Peyer's patch (tissue), 4 donors: ENCODE measurements at regions not wholly inside any gene's neighbourhood (a gene's known extent, or its start where the extent isn't known, plus 50 kb on each side); places are given as distances from the start of the nearest gene placed in this dataset.

ENCODE experiments used
- DNase-seq, 3 donors: peaks; one replicate each; pipeline ENCODE4 v3.0.0-alpha.2; 2017 to 2019
- H3K27ac ChIP-seq, 4 donors: fragments of 200-600 bp; sonication (generic); one replicate each; pipeline ENCODE4 v1.5.1; 2016 to 2019
- H3K27me3 ChIP-seq, 2 donors: fragments of 200-600 bp; sonication (generic); one replicate each; pipeline ENCODE4 v1.5.1; 2019
- H3K36me3 ChIP-seq, 3 donors: fragments of 200-600 bp; sonication (generic); one replicate each; pipeline ENCODE4 v1.5.1; 2016 to 2019
- H3K4me1 ChIP-seq, 4 donors: fragments of 200-600 bp; sonication (generic); one replicate each; pipeline ENCODE4 v1.5.1; 2016 to 2019
- H3K4me3 ChIP-seq, 4 donors: fragments of 200-600 bp; sonication (generic); 1 replicate in 3 of 4; 2 replicates in 1 of 4; pipeline ENCODE4 v1.5.1; 2016 to 2019; ENCODE audit warnings: mild to moderate bottlenecking in 1 of 4
- H3K9me3 ChIP-seq, 4 donors: fragments of 200-600 bp; sonication (generic); one replicate each; pipeline ENCODE4 v1.5.1; 2016 to 2019; ENCODE audit warnings: mild to moderate bottlenecking in 1 of 4
- CTCF ChIP-seq, 6 experiments: fragments of 450-650 bp in 4 of 6; fragments of 200-600 bp in 2 of 6; sonication (generic) in 1 of 6; IDR thresholded peaks; one replicate each; pipeline ENCODE4 v1.5.1; 2017 to 2019; ENCODE audit warnings: antibody characterized with exemption in 6 of 6, mild to moderate bottlenecking in 3 of 6, moderate library complexity in 1 of 6
- POLR2A ChIP-seq, 2 donors: fragments of 450-650 bp; IDR thresholded peaks; one replicate each; pipeline ENCODE4 v1.5.1; 2017; ENCODE audit warnings: antibody characterized with exemption in 2 of 2, mild to moderate bottlenecking in 2 of 2, moderate library complexity in 2 of 2

- no peak for DNase-seq
- Histone ChIP-seq H3K36me3 (no peaks in the 10 kb centered on the region), H3K9me3 (no peaks in the 10 kb centered on the region), H3K27ac (no peak overlapping the region), H3K4me3 (no peak overlapping the region), H3K4me1 (no peaks in the 10 kb centered on the region), H3K27me3 (no peaks in the 10 kb centered on the region)
- TF ChIP-seq CTCF (IDR thresholded peaks at IDR 0.05), result no peak
- no peak for TF ChIP-seq POLR2A (IDR thresholded peaks at IDR 0.05)
Observed at GRCh38 chr7:17054206-17054605, 172.4 kb upstream of the AGR3 start.

GRCh38 chr7:17054836-17055235, 173.1 kb upstream of the AGR3 start:
- Histone ChIP-seq H3K36me3 (no peaks in the 10 kb centered on the region), H3K27ac (no peak overlapping the region), H3K4me3 (no peak overlapping the region), H3K4me1 (no peaks in the 10 kb centered on the region), H3K9me3 (no peaks in the 10 kb centered on the region), H3K27me3 (no peaks in the 10 kb centered on the region)
- no peak for DNase-seq
- TF ChIP-seq POLR2A (IDR thresholded peaks at IDR 0.05) (no peak), CTCF (IDR thresholded peaks at IDR 0.05) (no peak)

GRCh38 chr7:17055596-17055995, 173.8 kb upstream of the AGR3 start:
- Histone ChIP-seq H3K4me1 (no peaks in the 10 kb centered on the region), H3K36me3 (no peaks in the 10 kb centered on the region), H3K27ac (no peak overlapping the region), H3K4me3 (no peak overlapping the region), H3K27me3 (no peaks in the 10 kb centered on the region), H3K9me3 (no peaks in the 10 kb centered on the region)
- no peak for TF ChIP-seq CTCF (IDR thresholded peaks at IDR 0.05)
- TF ChIP-seq POLR2A (IDR thresholded peaks at IDR 0.05), result no peak
- DNase-seq, result no peak

- H3K27ac ChIP-seq, result no peak overlapping the region
- no peak overlapping the region for H3K4me3 ChIP-seq
- H3K9me3 ChIP-seq, result no peaks in the 10 kb centered on the region
- no peaks in the 10 kb centered on the region for H3K4me1 ChIP-seq
- no peaks in the 10 kb centered on the region for H3K27me3 ChIP-seq
- TF ChIP-seq POLR2A (IDR thresholded peaks at IDR 0.05) (no peak), CTCF (IDR thresholded peaks at IDR 0.05) (no peak)
- no peak for DNase-seq
- no peaks in the 10 kb centered on the region for H3K36me3 ChIP-seq
Observed at GRCh38 chr7:17056491-17057142, 174.8 kb upstream of the AGR3 start.

- no peak for DNase-seq
- H3K27me3 ChIP-seq, result no peaks in the 10 kb centered on the region
- TF ChIP-seq CTCF (IDR thresholded peaks at IDR 0.05) (no peak), POLR2A (IDR thresholded peaks at IDR 0.05) (no peak)
- H3K36me3 ChIP-seq, result no peaks in the 10 kb centered on the region
- H3K9me3 ChIP-seq, result no peaks in the 10 kb centered on the region
- no peak overlapping the region for H3K27ac ChIP-seq
- H3K4me1 ChIP-seq, result no peaks in the 10 kb centered on the region
- H3K4me3 ChIP-seq, result no peak overlapping the region
Observed at GRCh38 chr7:17057143-17057509, 175.3 kb upstream of the AGR3 start.

- H3K4me3 ChIP-seq, result no peak overlapping the region
- DNase-seq, result no peak
- no peak overlapping the region for H3K27ac ChIP-seq
- no peaks in the 10 kb centered on the region for H3K4me1 ChIP-seq
- no peaks in the 10 kb centered on the region for H3K9me3 ChIP-seq
- TF ChIP-seq POLR2A (IDR thresholded peaks at IDR 0.05) (no peak), CTCF (IDR thresholded peaks at IDR 0.05) (no peak)
- no peaks in the 10 kb centered on the region for H3K27me3 ChIP-seq
- H3K36me3 ChIP-seq, result no peaks in the 10 kb centered on the region
Observed at GRCh38 chr7:17058568-17058967, 176.8 kb upstream of the AGR3 start.
